Neural cell (in vitro differentiated cells): ENCODE measurements at regions not wholly inside any gene's neighbourhood (a gene's known extent, or its start where the extent isn't known, plus 50 kb on each side); places are given as distances from the start of the nearest gene placed in this dataset.

Source experiments
- H2AFZ ChIP-seq: fragments of 200-600, 300-800 bp; sonication (generic), shearing (Covaris generic); 2 replicates; pipeline ENCODE4 v1.6.0; 2014; ENCODE audit warnings: low read depth, mild to moderate bottlenecking, antibody characterized with exemption, low read length, moderate library complexity
- H3F3A ChIP-seq: fragments of 200-600 bp; shearing (Covaris generic); 2 replicates; pipeline ENCODE4 v1.6.1; 2016; ENCODE audit warnings: mild to moderate bottlenecking, moderate library complexity, mixed read lengths, antibody characterized with exemption, low read length; ENCODE audit not compliant: insufficient read depth, poor library complexity, severe bottlenecking
- H3K27ac ChIP-seq: fragments of 200-600, 300-800 bp; sonication (generic), shearing (Covaris generic); 2 replicates; pipeline ENCODE4 v1.5.1; 2014; ENCODE audit warnings: mild to moderate bottlenecking, low read length, moderate library complexity
- H3K27me3 ChIP-seq: fragments of 300-800, 200-600 bp; sonication (generic), shearing (Covaris generic); 2 replicates; pipeline ENCODE4 v1.6.0; 2014; ENCODE audit warnings: mild to moderate bottlenecking, low read depth, low read length, moderate library complexity; ENCODE audit not compliant: insufficient read depth
- H3K36me3 ChIP-seq: fragments of 300-800, 200-600 bp; sonication (generic), shearing (Covaris generic); 2 replicates; pipeline ENCODE4 v1.5.1; 2014; ENCODE audit warnings: mild to moderate bottlenecking, antibody characterized with exemption, low read length, moderate library complexity; ENCODE audit not compliant: insufficient read depth
- H3K4me2 ChIP-seq: fragments of 300-800, 200-600 bp; sonication (generic), shearing (Covaris generic); 2 replicates; pipeline ENCODE4 v1.6.0; 2014; ENCODE audit warnings: mild to moderate bottlenecking, low read length
- H3K4me3 ChIP-seq: fragments of 300-800, 200-600 bp; sonication (generic), shearing (Covaris generic); 2 replicates; pipeline ENCODE4 v1.5.1; 2014; ENCODE audit warnings: mild to moderate bottlenecking, low read length, moderate library complexity
- H3K79me2 ChIP-seq: fragments of 200-600 bp; shearing (Covaris generic); replicated peaks from 2 replicates; pipeline ENCODE4 v1.6.0; 2014; ENCODE audit warnings: mild to moderate bottlenecking, low read length, moderate library complexity; ENCODE audit not compliant: insufficient read depth
- H3K9ac ChIP-seq: fragments of 300-800, 200-600 bp; sonication (generic), shearing (Covaris generic); 2 replicates; pipeline ENCODE4 v1.6.1; 2016; ENCODE audit warnings: mild to moderate bottlenecking, low read length, mixed read lengths
- H3K9me2 ChIP-seq: fragments of 200-600 bp; shearing (Covaris generic); 2 replicates; pipeline ENCODE4 v1.6.1; 2016; ENCODE audit warnings: mild to moderate bottlenecking, low read length, mixed read lengths; ENCODE audit not compliant: insufficient read depth
- H3K9me3 ChIP-seq: fragments of 200-600, 300-800 bp; sonication (generic), shearing (Covaris generic); 2 replicates; pipeline ENCODE4 v1.6.1; 2016; ENCODE audit warnings: mild to moderate bottlenecking, mixed run types, low read length, moderate library complexity, mixed read lengths
- H4K20me1 ChIP-seq: fragments of 200-600 bp; shearing (Covaris generic); 2 replicates; pipeline ENCODE4 v1.6.1; 2016; ENCODE audit warnings: mild to moderate bottlenecking, mixed run types; ENCODE audit not compliant: insufficient read depth
- CTCF ChIP-seq: fragments of 450-650 bp; IDR thresholded peaks from 2 replicates; pipeline ENCODE4 v1.5.1; 2014; ENCODE audit warnings: antibody characterized with exemption, mild to moderate bottlenecking, moderate library complexity; ENCODE audit not compliant: poor library complexity, severe bottlenecking
- EP300 ChIP-seq: fragments of 450-650 bp; conservative IDR thresholded peaks from 2 replicates; pipeline ENCODE4 v1.6.1; 2014; ENCODE audit warnings: antibody characterized with exemption, mild to moderate bottlenecking, moderate library complexity; ENCODE audit not compliant: poor library complexity, severe bottlenecking
- EZH2 ChIP-seq: fragments of 200-600, 300-800 bp; shearing (Covaris generic), sonication (generic); IDR thresholded peaks from 2 replicates; pipeline ENCODE4 v1.6.1; 2014; ENCODE audit warnings: antibody characterized with exemption, low read length, borderline replicate concordance, mild to moderate bottlenecking; ENCODE audit not compliant: insufficient read depth, poor library complexity, severe bottlenecking
- MXI1 ChIP-seq: fragments of 450-650 bp; conservative IDR thresholded peaks from 2 replicates; pipeline ENCODE4 v1.6.1; 2014; ENCODE audit warnings: antibody characterized with exemption, mild to moderate bottlenecking; ENCODE audit not compliant: poor library complexity, severe bottlenecking
- POLR2AphosphoS5 ChIP-seq: IDR thresholded peaks from 2 replicates; pipeline ENCODE4 v1.6.1; 2012
- RAD21 ChIP-seq: fragments of 450-650 bp; conservative IDR thresholded peaks from 2 replicates; pipeline ENCODE4 v1.6.1; 2014; ENCODE audit warnings: antibody characterized with exemption, mild to moderate bottlenecking, moderate library complexity
- REST ChIP-seq: IDR thresholded peaks from 2 replicates; pipeline ENCODE4 v1.6.1; 2012; ENCODE audit warnings: borderline replicate concordance
- SMC3 ChIP-seq: fragments of 450-650 bp; conservative IDR thresholded peaks from 2 replicates; pipeline ENCODE4 v1.6.1; 2014; ENCODE audit warnings: antibody characterized with exemption, mild to moderate bottlenecking, moderate library complexity; ENCODE audit not compliant: poor library complexity
- TAF1 ChIP-seq: IDR thresholded peaks from 2 replicates; pipeline ENCODE4 v1.6.1; 2012; ENCODE audit warnings: low read depth

GRCh38 chr13:22405891-22406290 lies 735.0 kb downstream of the FGF9 start (continued):
- TF ChIP-seq CTCF, result no peak

GRCh38 chr13:22412452-22412851 lies 741.6 kb downstream of the FGF9 start:
- Histone ChIP-seq H3K79me2 (no peaks in the 10 kb centered on the region), H3K9ac (no peak overlapping the region), H3K9me2 (no peaks in the 10 kb centered on the region), H3K4me2 (no peak overlapping the region), H3K27me3 (no peaks in the 10 kb centered on the region), H3K27ac (no peak overlapping the region), H3K4me3 (no peak overlapping the region), H4K20me1 (no peaks in the 10 kb centered on the region), H3K9me3 (no peaks in the 10 kb centered on the region), H3F3A (no peaks in the 10 kb centered on the region), H3K36me3 (no peaks in the 10 kb centered on the region), H2AFZ (no peak overlapping the region)
- TF ChIP-seq CTCF (no peak), SMC3 (no peak), POLR2AphosphoS5 (no peak), EP300 (no peak), MXI1 (no peak), EZH2 (no peak), RAD21 (no peak), REST (no peak), TAF1 (no peak)

- H3K9me2 ChIP-seq, result no peaks in the 10 kb centered on the region
- no peaks in the 10 kb centered on the region for H3K27me3 ChIP-seq
- H3K27ac ChIP-seq, result no peak overlapping the region
- no peaks in the 10 kb centered on the region for H3K79me2 ChIP-seq
- no peak overlapping the region for H3K9ac ChIP-seq
- H4K20me1 ChIP-seq, result no peaks in the 10 kb centered on the region
- H3K4me2 ChIP-seq, result no peak overlapping the region
- no peak overlapping the region for H3K4me3 ChIP-seq
- H3F3A ChIP-seq, result no peaks in the 10 kb centered on the region
- H3K9me3 ChIP-seq, result no peaks in the 10 kb centered on the region
- TF ChIP-seq SMC3 (no peak), EZH2 (no peak), POLR2AphosphoS5 (no peak), EP300 (no peak), RAD21 (no peak), CTCF (no peak), TAF1 (no peak), REST (no peak), MXI1 (no peak)
- no peaks in the 10 kb centered on the region for H3K36me3 ChIP-seq
- no peak overlapping the region for H2AFZ ChIP-seq
Measured at GRCh38 chr13:22422023-22422422, 751.1 kb downstream of the FGF9 start.
